ENCODE measurements at regions not wholly inside any gene's neighbourhood (a gene's known extent, or its start where the extent isn't known, plus 50 kb on each side); places are given as distances from the start of the nearest gene placed in this dataset.
"Not testable (repeated sequence)": the region's sequence is repeated elsewhere in the genome, so short reads cannot be mapped to it uniquely, and the experiment has no call there.

- no peak for TF ChIP-seq CTCF (IDR thresholded peaks at IDR 0.05; ENCODE audit: borderline replicate concordance, extremely low read depth, insufficient read depth)
- Histone ChIP-seq H3K9ac (ENCODE audit: low read length in 3 of 3) (no peak overlapping the region), H3K27me3 (ENCODE audit: control insufficient read depth, insufficient read depth, low read length) (no peaks in the 10 kb centered on the region), H3K36me3 (ENCODE audit: control insufficient read depth in 2 of 3, insufficient read depth in 3 of 3, low read length in 3 of 3) (no peaks in the 10 kb centered on the region), H3K27ac (ENCODE audit: low read depth in 2 of 2, low read length in 2 of 2) (no peak overlapping the region), H3K4me1 (ENCODE audit: control insufficient read depth in 2 of 3, insufficient read depth in 2 of 3, low read depth in 1 of 3, low read length in 3 of 3) (no peaks in the 10 kb centered on the region), H3K9me3 (ENCODE audit: control insufficient read depth in 2 of 3, insufficient read depth in 1 of 3, low read length in 3 of 3) (peaks cover 0 to 10% (median 0%) of the 10 kb centered on the region in 3 donors), H3K4me3 (ENCODE audit: low read length in 3 of 3) (no peak overlapping the region)
- FAIRE-seq (no peak), DNase-seq (no peak)
- intact Hi-C loops (cut with DNase I): no loop called here
Measured at GRCh38 chr6:67956352-67956751, 678.7 kb upstream of the ADGRB3 start.

GRCh38 chr6:67952948-67953347 lies 682.1 kb upstream of the ADGRB3 start:
- H3K9ac ChIP-seq (ENCODE audit: low read length in 3 of 3): no peak overlapping the region
- H3K4me3 ChIP-seq (ENCODE audit: low read length in 3 of 3): no peak overlapping the region
- FAIRE-seq (no peak), DNase-seq (no peak)
- no peak overlapping the region for H3K27ac ChIP-seq (ENCODE audit: low read depth in 2 of 2, low read length in 2 of 2)
- no peaks in the 10 kb centered on the region for H3K4me1 ChIP-seq (ENCODE audit: control insufficient read depth in 2 of 3, insufficient read depth in 2 of 3, low read depth in 1 of 3, low read length in 3 of 3)
- H3K27me3 ChIP-seq (ENCODE audit: control insufficient read depth, insufficient read depth, low read length): no peaks in the 10 kb centered on the region
- peaks cover 0 to 10% (median 0%) of the 10 kb centered on the region in 3 donors for H3K9me3 ChIP-seq (ENCODE audit: control insufficient read depth in 2 of 3, insufficient read depth in 1 of 3, low read length in 3 of 3)
- intact Hi-C loops (cut with DNase I): no loop called here
- no peak for TF ChIP-seq CTCF (IDR thresholded peaks at IDR 0.05; ENCODE audit: borderline replicate concordance, extremely low read depth, insufficient read depth)
- no peaks in the 10 kb centered on the region for H3K36me3 ChIP-seq (ENCODE audit: control insufficient read depth in 2 of 3, insufficient read depth in 3 of 3, low read length in 3 of 3)

- TF ChIP-seq CTCF (IDR thresholded peaks at IDR 0.05; ENCODE audit: borderline replicate concordance, extremely low read depth, insufficient read depth): no peak
- Histone ChIP-seq H3K36me3 (ENCODE audit: control insufficient read depth in 2 of 3, insufficient read depth in 3 of 3, low read length in 3 of 3) (no peaks in the 10 kb centered on the region), H3K9me3 (ENCODE audit: control insufficient read depth in 2 of 3, insufficient read depth in 1 of 3, low read length in 3 of 3) (peaks cover 0 to 10% (median 0%) of the 10 kb centered on the region in 3 donors), H3K4me1 (ENCODE audit: control insufficient read depth in 2 of 3, insufficient read depth in 2 of 3, low read depth in 1 of 3, low read length in 3 of 3) (no peaks in the 10 kb centered on the region), H3K27ac (ENCODE audit: low read depth in 2 of 2, low read length in 2 of 2) (no peak overlapping the region), H3K4me3 (ENCODE audit: low read length in 3 of 3) (no peak overlapping the region), H3K9ac (ENCODE audit: low read length in 3 of 3) (no peak overlapping the region), H3K27me3 (ENCODE audit: control insufficient read depth, insufficient read depth, low read length) (no peaks in the 10 kb centered on the region)
- DNase-seq: no peak
- intact Hi-C loops (cut with DNase I): no loop called here
- FAIRE-seq: no peak
Measured at GRCh38 chr6:67952121-67952520, 683.0 kb upstream of the ADGRB3 start.

GRCh38 chr6:67947762-67948161 lies 687.3 kb upstream of the ADGRB3 start:
- H3K36me3 ChIP-seq (ENCODE audit: control insufficient read depth in 2 of 3, insufficient read depth in 3 of 3, low read length in 3 of 3); intact Hi-C loops (cut with DNase I); DNase-seq; H3K4me1 ChIP-seq (ENCODE audit: control insufficient read depth in 2 of 3, insufficient read depth in 2 of 3, low read depth in 1 of 3, low read length in 3 of 3); H3K27me3 ChIP-seq (ENCODE audit: control insufficient read depth, insufficient read depth, low read length); FAIRE-seq; H3K9ac ChIP-seq (ENCODE audit: low read length in 3 of 3); H3K27ac ChIP-seq (ENCODE audit: low read depth in 2 of 2, low read length in 2 of 2); H3K4me3 ChIP-seq (ENCODE audit: low read length in 3 of 3); H3K9me3 ChIP-seq (ENCODE audit: control insufficient read depth in 2 of 3, insufficient read depth in 1 of 3, low read length in 3 of 3): not testable (repeated sequence)
